ENCODE measurements at regions not wholly inside any gene's neighbourhood (a gene's known extent, or its start where the extent isn't known, plus 50 kb on each side); places are given as distances from the start of the nearest gene placed in this dataset.

DNA sequence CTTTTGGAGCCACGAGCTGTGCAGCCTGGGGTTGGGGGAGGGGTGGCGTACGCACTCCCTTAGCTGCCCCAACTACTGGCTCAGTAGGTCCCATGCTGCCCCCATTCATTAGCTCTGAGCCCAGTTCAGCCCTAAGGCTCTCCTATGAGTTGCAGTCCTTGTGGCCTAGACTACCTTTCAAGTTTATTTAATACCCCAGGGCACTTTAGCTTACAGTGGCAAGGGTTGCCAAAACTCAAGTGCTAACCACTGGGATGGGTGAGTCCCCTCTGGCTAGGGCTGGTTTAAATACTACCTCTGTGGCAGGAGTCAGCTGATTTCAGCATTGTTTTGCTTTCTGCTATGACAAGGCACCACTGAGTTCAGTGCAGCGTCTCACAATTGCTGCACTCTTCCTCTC is 118.2 kb downstream of the ODF2L start:
- DNase-seq (ENCODE audit: extremely low spot score), result no peak
- CTCF ChIA-PET, result interaction anchor here (2.3 kb wide), 1 partner anchor 9 kb away, joined by 5 read pairs; no protein-coding TSS in a partner anchor
- POLR2A ChIA-PET, result no interaction called here
- TF ChIP-seq, protein P1, sequence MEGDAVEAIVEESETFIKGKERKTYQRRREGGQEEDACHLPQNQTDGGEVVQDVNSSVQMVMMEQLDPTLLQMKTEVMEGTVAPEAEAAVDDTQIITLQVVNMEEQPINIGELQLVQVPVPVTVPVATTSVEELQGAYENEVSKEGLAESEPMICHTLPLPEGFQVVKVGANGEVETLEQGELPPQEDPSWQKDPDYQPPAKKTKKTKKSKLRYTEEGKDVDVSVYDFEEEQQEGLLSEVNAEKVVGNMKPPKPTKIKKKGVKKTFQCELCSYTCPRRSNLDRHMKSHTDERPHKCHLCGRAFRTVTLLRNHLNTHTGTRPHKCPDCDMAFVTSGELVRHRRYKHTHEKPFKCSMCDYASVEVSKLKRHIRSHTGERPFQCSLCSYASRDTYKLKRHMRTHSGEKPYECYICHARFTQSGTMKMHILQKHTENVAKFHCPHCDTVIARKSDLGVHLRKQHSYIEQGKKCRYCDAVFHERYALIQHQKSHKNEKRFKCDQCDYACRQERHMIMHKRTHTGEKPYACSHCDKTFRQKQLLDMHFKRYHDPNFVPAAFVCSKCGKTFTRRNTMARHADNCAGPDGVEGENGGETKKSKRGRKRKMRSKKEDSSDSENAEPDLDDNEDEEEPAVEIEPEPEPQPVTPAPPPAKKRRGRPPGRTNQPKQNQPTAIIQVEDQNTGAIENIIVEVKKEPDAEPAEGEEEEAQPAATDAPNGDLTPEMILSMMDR (IDR thresholded peaks at IDR 0.05; ENCODE audit: control extremely low read depth, extremely low read depth, low read depth, missing control alignments), result no peak

DNA sequence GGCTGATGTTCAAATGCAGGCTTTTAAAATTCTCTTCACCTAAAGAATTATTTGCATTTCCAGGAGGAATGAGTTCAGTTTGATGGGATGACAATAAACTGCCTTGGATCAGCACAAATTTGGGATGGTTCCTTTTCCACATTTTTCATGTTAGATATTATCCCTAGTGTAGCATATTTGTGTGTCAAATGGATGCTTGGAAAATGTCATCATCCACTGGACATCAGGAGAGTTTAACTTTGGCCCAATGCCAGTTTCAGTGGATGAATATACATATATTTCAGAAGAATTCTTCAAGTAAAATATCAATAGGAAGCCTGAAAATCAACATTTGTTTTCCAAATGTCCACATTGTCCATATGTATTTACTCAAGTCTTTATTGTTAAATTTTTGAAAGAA is 116.5 kb upstream of the COL24A1 start:
- TF ChIP-seq, protein P1 (IDR thresholded peaks at IDR 0.05; ENCODE audit: control extremely low read depth, extremely low read depth, low read depth, missing control alignments), result no peak
- no peak for DNase-seq (ENCODE audit: extremely low spot score)
- CTCF ChIA-PET, result interaction anchor here (0.9 to 1.1 kb wide), 2 partner anchors 9 to 10 kb away, joined by 3 read pairs; no protein-coding TSS in a partner anchor
- POLR2A ChIA-PET, result no interaction called here

DNA sequence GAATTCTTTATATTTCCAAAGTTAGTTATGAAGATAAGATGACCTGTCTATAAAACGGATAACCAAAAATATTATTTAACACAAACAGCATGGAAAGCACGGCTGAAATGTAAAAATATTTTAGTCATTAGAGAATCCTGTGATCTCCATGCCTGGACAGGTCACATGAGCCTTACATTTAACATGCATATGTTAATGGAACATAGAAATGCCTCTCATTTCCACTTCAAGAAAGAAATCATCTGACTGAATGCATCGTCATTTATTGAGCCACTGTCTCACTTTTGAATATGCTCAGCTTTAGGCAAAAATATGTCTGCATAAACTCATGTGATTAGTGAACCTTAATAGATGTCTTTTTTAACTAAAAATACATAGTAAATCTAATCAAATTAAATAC is 115.5 kb upstream of the COL24A1 start:
- CTCF ChIA-PET, result no interaction called here
- POLR2A ChIA-PET, result no interaction called here
- no peak for DNase-seq (ENCODE audit: extremely low spot score)
- TF ChIP-seq, protein P1 (IDR thresholded peaks at IDR 0.05; ENCODE audit: control extremely low read depth, extremely low read depth, low read depth, missing control alignments), result no peak

DNA sequence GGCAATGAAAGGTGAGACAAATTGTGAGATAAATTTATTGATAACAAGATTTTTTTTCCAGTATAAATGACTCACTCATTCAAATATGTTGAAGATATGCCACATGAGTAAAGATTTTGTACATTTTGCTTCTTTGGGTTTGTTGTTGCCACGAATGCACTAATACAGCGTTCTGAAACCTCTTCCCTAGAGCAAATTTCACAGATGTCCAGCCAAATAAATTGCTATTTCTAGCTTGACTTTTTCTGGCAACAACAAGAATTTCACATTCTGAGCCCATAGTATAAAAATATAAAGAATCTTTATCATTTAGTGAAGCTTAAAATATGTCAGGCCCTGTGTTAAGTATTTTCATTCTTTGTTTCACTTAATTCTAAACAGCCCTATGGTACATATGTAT is 114.5 kb upstream of the COL24A1 start:
- TF ChIP-seq, protein P1 (IDR thresholded peaks at IDR 0.05; ENCODE audit: control extremely low read depth, extremely low read depth, low read depth, missing control alignments), result no peak
- no peak for DNase-seq (ENCODE audit: extremely low spot score)
- POLR2A ChIA-PET, result no interaction called here
- CTCF ChIA-PET, result interaction anchor here (1.0 kb wide), 1 partner anchor 22 kb away, joined by 3 read pairs; no protein-coding TSS in a partner anchor

DNA sequence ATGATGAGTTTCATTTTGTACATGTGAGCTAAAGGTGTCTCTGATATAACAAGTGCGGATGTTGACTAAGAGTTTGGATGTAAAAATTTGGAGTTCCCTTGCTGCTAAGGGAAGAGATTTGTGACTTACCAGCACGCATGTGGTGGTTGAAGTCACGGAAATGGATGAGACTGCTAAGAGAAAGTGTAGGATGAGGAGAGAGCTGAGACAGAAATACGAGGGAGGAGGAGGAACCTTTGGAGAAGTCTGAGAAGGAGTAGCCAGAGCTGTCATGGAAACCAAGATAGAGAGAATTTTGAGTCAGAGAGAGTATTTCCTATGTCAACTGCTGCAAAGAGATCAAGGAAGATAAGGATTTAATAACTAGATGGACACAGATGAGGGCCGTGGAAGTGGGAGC is 106.5 kb upstream of the COL24A1 start:
- TF ChIP-seq, protein P1 (IDR thresholded peaks at IDR 0.05; ENCODE audit: control extremely low read depth, extremely low read depth, low read depth, missing control alignments), result no peak
- DNase-seq (ENCODE audit: extremely low spot score), result no peak
- POLR2A ChIA-PET, result no interaction called here
- CTCF ChIA-PET, result interaction anchor here (0.8 to 1.5 kb wide), 3 partner anchors 10 to 16 kb away, joined by 3 read pairs; no protein-coding TSS in a partner anchor

DNA sequence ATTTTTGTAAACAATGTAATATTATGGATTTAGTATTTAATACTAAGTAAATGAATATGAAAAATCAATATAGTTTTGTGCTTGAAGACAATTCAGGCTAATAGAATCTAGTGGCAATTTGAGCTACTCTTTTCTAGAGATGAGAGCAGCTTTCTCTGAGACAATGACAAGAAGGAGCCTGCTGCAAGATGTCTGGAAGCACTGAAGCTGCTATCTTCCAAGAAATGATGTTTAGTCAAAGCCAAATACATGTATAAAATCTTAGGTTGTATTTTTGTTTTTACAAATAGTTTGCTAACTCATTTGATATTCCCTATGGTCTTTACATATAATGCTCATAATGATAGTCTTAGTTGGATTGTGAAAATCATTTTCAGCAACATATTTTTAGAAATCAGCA is 103.9 kb upstream of the COL24A1 start:
- CTCF ChIA-PET, result interaction anchor here (1.0 kb wide), 2 partner anchors 10 to 611 kb away, joined by 3 read pairs; no protein-coding TSS in a partner anchor
- TF ChIP-seq, protein P1 (IDR thresholded peaks at IDR 0.05; ENCODE audit: control extremely low read depth, extremely low read depth, low read depth, missing control alignments), result no peak
- DNase-seq (ENCODE audit: extremely low spot score), result no peak
- POLR2A ChIA-PET, result no interaction called here

DNA sequence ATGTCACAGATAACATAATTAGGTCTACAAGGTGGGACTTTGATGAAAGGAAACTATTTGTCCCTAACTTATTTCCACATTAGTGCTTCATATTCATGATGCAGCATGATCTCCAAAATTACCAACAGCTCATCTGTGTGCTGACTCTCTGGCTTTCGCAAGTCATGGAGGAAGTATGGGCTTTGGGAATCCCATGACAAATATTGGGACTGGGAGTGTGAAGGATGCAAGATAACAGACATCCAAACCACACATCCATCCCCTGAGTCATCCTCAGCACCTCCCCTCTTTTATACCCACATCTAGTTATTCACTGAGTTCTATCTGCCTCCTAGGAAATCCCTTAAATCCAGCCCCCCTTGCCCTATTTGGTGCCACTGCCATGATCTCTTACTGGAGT is 102.8 kb upstream of the COL24A1 start:
- CTCF ChIA-PET, result no interaction called here
- DNase-seq (ENCODE audit: extremely low spot score), result no peak
- POLR2A ChIA-PET, result no interaction called here
- TF ChIP-seq, protein P1 (IDR thresholded peaks at IDR 0.05; ENCODE audit: control extremely low read depth, extremely low read depth, low read depth, missing control alignments), result no peak

Measured in GM10248 (cell line).